ENCODE measurements at regions not wholly inside any gene's neighbourhood (a gene's known extent, or its start where the extent isn't known, plus 50 kb on each side); places are given as distances from the start of the nearest gene placed in this dataset.

DNA sequence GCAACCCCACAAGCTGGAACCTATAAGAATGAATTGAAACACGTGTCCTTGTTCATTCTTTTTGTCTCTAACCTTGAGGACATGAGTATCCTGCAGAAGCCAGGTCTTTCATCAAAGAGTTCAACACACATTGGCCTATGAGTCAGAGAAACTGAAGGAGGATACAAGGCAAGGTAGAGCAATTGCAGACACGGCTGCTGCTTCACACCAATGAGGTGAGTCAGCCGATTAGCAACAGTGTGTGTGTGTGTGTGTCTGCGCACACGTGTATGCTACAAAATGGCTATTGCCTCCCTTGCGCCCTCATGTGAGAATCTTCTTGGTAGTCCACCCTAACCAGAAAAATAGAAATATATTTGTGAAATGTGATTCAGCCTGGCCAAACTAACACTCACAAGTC lies 1477.7 kb upstream of the IGFBP7 start:
- DNase-seq (ENCODE audit: low read depth): no peak
- no peak for TF ChIP-seq CTCF (conservative IDR thresholded peaks at IDR 0.05; ENCODE audit: low read depth, low read length)
- H3K4me3 ChIP-seq (ENCODE audit: low read length): no peak overlapping the region

- no peak for TF ChIP-seq CTCF (conservative IDR thresholded peaks at IDR 0.05; ENCODE audit: low read depth, low read length)
- H3K4me3 ChIP-seq (ENCODE audit: low read length): no peak overlapping the region
- DNase-seq (ENCODE audit: low read depth): no peak
These were observed 1456.1 kb upstream of the IGFBP7 start for GRCh38 chr4:58566260-58566659.

DNA sequence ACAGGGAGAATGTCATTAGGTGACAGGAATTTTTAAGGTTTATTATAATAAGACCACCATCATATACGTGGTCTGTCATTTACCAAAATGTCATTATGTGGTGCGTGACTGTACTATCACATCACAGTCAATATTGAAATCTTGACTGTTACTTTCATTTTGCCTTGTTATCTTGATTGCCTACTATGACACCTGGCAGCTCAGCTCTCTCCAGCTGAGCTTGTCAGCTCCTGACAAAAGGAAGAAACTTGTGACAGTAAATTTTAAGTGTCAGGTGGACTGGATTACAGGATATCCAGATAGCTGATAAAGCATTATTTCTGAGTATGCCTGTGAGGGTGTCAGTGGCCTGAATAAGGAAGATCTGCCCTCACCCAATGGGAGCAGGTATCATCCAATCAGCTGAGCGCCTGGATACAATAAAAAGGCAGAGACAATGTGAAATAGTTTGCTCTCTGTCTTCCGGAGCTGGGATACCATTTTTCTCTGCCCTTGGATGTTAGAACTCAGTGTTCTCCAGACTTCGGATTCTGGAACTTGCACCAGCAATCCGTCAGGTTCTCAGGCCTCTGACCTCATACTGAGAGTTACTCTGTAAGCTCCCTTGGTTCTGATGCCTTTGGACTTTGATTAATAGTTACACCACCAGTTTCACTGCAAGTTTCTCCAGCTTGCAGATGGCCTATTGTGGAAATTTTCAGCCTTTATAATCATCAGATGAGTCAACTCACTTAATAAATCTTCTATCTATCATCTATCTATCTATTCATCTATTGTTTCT lies 1454.7 kb upstream of the IGFBP7 start:
- DNase-seq (ENCODE audit: low read depth): no peak
- H3K4me3 ChIP-seq (ENCODE audit: low read length): no peak overlapping the region
- TF ChIP-seq CTCF (conservative IDR thresholded peaks at IDR 0.05; ENCODE audit: low read depth, low read length): no peak

DNA sequence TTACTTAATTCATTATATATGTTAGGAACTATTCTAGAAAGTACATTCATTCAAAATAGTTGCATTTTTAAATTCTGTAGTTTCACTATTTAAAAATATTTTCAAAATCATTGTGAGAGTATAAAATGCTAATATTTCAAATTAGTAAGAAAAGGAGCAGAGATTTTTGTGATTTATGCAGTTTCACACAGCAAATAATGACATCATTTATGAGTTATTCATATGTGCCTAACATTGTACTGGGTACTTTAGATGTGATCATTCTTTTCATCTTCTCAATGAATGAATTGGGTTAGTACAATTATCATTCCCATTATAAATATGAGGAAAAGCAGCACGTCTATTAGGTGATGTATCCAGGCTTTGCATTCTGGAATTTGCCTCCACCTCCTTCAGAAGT lies 1451.0 kb upstream of the IGFBP7 start:
- no peak overlapping the region for H3K4me3 ChIP-seq (ENCODE audit: low read length)
- no peak for DNase-seq (ENCODE audit: low read depth)
- TF ChIP-seq CTCF (conservative IDR thresholded peaks at IDR 0.05; ENCODE audit: low read depth, low read length): no peak

- TF ChIP-seq CTCF (conservative IDR thresholded peaks at IDR 0.05; ENCODE audit: low read depth, low read length): no peak
- no peak for DNase-seq (ENCODE audit: low read depth)
- H3K4me3 ChIP-seq (ENCODE audit: low read length): no peak overlapping the region
These were observed 1450.6 kb upstream of the IGFBP7 start for GRCh38 chr4:58560736-58561135.

DNA sequence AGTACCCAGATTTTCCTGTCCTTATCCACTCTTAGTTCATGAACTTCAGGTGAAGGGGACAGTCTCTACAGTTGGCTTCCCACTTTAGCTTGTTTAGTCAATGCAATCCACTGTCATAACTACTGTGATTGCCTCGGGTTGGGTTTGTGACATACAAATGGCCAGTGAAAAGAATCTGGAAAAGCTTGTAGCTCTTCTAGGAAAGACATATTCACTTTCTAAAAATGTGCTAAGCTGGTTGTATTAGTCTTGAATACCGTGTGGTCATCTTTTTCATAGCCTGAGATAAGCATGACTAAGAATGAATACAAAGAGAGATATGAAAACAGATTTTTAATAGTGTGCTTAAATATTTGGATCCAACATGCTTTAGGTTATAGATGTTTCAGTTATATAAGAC lies 1443.5 kb upstream of the IGFBP7 start:
- DNase-seq (ENCODE audit: low read depth): no peak
- no peak overlapping the region for H3K4me3 ChIP-seq (ENCODE audit: low read length)
- TF ChIP-seq CTCF (conservative IDR thresholded peaks at IDR 0.05; ENCODE audit: low read depth, low read length): no peak

- no peak for DNase-seq (ENCODE audit: low read depth)
- no peak overlapping the region for H3K4me3 ChIP-seq (ENCODE audit: low read length)
- no peak for TF ChIP-seq CTCF (conservative IDR thresholded peaks at IDR 0.05; ENCODE audit: low read depth, low read length)
These were observed 1442.8 kb upstream of the IGFBP7 start for GRCh38 chr4:58553031-58553430.
